H1 (cell line): ENCODE measurements at regions not wholly inside any gene's neighbourhood (a gene's known extent, or its start where the extent isn't known, plus 50 kb on each side); places are given as distances from the start of the nearest gene placed in this dataset.

ENCODE experiments used
- GABPA ChIP-seq: IDR thresholded peaks from 2 replicates; pipeline ENCODE4 v1.6.1; 2011; ENCODE audit warnings: mild to moderate bottlenecking, low read length, moderate library complexity, borderline replicate concordance; ENCODE audit not compliant: insufficient read depth
- HDAC6 ChIP-seq: IDR thresholded peaks from one replicate; pipeline ENCODE4 v1.7.1; 2012; ENCODE audit warnings: low read depth, mild to moderate bottlenecking, inconsistent platforms, low read length, moderate library complexity
- KDM4A ChIP-seq: IDR thresholded peaks from one replicate; pipeline ENCODE4 v1.7.1; 2012; ENCODE audit warnings: low read depth, mild to moderate bottlenecking, moderate library complexity, low read length, inconsistent platforms; ENCODE audit not compliant: severe bottlenecking
- TBP ChIP-seq: IDR thresholded peaks from 2 replicates; pipeline ENCODE4 v1.6.1; 2011; ENCODE audit warnings: low read depth, low read length, improper control_type of control experiment
- TEAD4 ChIP-seq: IDR thresholded peaks from 2 replicates; pipeline ENCODE4 v1.6.1; 2012; ENCODE audit warnings: low read depth, low read length, inconsistent platforms, mixed read lengths

- TF ChIP-seq TBP: no peak
- no peak for TF ChIP-seq HDAC6
- TF ChIP-seq KDM4A: no peak
- no peak for TF ChIP-seq TEAD4
- no peak for TF ChIP-seq GABPA
- TF ChIP-seq, all 59 proteins: peak for 0
Observed at GRCh38 chr4:45971108-45971507, 152.7 kb downstream of the GABRG1 start (continued).
